Activated T-cell treated with anti-CD3 and anti-CD28 coated beads, Interleukin-2, amount 50 U/mL, for 72 hours (primary cell): ENCODE measurements at regions not wholly inside any gene's neighbourhood (a gene's known extent, or its start where the extent isn't known, plus 50 kb on each side); places are given as distances from the start of the nearest gene placed in this dataset.

ENCODE experiments used
- ATAC-seq, 2 donors: fragments of 150-1000 bp; cut with Tn5 transposase; replicated peaks in 1 of 2; 2 replicates each; pipeline ENCODE4 v1.10.0; 2021; ENCODE audit warnings: moderate library complexity in 2 of 2, mild to moderate bottlenecking in 1 of 2
- DNase-seq, 2 donors: peaks; one replicate each; pipeline ENCODE4 v3.0.0; 2021 to 2022; ENCODE audit warnings: mixed read lengths in 1 of 2
- H3K27ac Mint-ChIP-seq: one replicate; pipeline ENCODE4 v1.8.0; 2022; ENCODE audit warnings: mild to moderate bottlenecking, moderate library complexity, mixed read lengths
- H3K27me3 Mint-ChIP-seq: one replicate; pipeline ENCODE4 v1.8.0; 2022; ENCODE audit warnings: low read depth, mixed read lengths
- H3K36me3 Mint-ChIP-seq, 2 donors: one replicate each; pipeline ENCODE4 v1.8.0; 2022; ENCODE audit warnings: mixed read lengths in 2 of 2, mild to moderate bottlenecking in 1 of 2; ENCODE audit not compliant: insufficient read depth in 2 of 2
- H3K4me1 Mint-ChIP-seq: one replicate; pipeline ENCODE4 v1.8.0; 2022; ENCODE audit warnings: low read depth, mixed read lengths
- H3K4me3 Mint-ChIP-seq, 2 donors: one replicate each; pipeline ENCODE4 v1.8.0; 2022; ENCODE audit warnings: mild to moderate bottlenecking in 2 of 2, mixed read lengths in 2 of 2, moderate library complexity in 2 of 2
- H3K9me3 Mint-ChIP-seq, 2 donors: one replicate each; pipeline ENCODE4 v1.8.0; 2022; ENCODE audit warnings: mixed read lengths in 2 of 2

DNA sequence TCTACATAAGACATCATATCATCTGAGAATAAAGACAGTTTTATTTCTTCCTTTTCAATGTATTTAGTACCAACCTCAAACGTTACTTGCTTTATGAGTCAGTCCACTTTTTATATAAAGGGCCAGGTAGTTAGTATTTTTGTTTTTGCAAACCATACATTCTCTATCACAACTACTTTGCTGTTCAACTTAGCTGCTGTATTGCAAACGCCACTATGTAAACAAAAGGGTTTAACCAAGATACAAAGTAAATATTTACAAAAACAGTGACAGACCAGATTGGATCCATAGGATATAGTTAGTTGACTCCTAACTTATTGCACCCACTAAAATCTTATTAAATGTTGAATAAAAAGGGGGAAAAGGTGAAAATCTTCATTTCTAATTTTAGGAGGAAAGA is 87.7 kb upstream of the FOXG1 start:
- no peaks in the 10 kb centered on the region for H3K36me3 Mint-ChIP-seq
- H3K27me3 Mint-ChIP-seq, result no peaks in the 10 kb centered on the region
- DNase-seq (no peak), ATAC-seq (no peak)
- H3K9me3 Mint-ChIP-seq, result peaks cover 2% of the 10 kb centered on the region in 2 donors
- H3K4me1 Mint-ChIP-seq, result no peaks in the 10 kb centered on the region
- no peak overlapping the region for H3K27ac Mint-ChIP-seq
- H3K4me3 Mint-ChIP-seq, result no peak overlapping the region

GRCh38 chr14:28681681-28682080 is 84.9 kb upstream of the FOXG1 start:
- DNase-seq, result no peak
- no peak for ATAC-seq
- Mint-ChIP-seq H3K4me1 (no peaks in the 10 kb centered on the region), H3K27ac (no peak overlapping the region), H3K9me3 (peaks cover 2 to 10% of the 10 kb centered on the region in 2 donors), H3K4me3 (no peak overlapping the region), H3K27me3 (no peaks in the 10 kb centered on the region), H3K36me3 (no peaks in the 10 kb centered on the region)

DNA sequence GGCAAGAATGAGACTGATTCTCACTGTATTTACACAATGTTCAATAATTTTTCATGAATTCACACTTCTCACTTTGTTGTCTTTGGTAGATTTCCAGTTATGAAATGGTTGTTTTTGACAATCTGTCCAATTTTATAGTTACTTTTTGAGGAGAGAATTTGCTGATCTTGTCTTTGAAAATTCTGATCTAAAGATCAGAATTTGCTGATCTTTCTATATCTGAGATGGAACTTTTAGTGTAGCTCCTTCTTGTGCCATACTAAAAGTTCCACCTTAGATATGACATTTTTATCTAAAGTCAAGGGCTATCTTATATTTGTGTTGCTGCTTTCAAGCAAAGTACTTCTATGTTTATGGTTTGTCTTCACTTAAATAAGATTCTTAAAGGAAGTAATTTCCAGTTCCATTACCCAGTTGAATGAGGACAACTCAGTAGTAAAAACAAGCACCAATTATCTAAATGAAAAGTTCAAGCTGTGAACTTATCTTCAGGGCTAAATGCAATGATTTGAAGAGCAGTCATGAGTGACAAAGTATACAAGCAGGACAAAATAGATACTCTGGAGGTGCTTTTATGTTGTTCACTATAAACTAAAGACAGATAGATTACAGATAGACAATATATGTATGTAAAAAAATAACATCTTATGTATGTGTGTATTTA is 76.4 kb upstream of the FOXG1 start:
- H3K27ac Mint-ChIP-seq, result no peak overlapping the region
- no peak for DNase-seq
- H3K36me3 Mint-ChIP-seq, result peaks cover 0 to 2% of the 10 kb centered on the region in 2 donors
- no peak overlapping the region for H3K4me3 Mint-ChIP-seq
- H3K27me3 Mint-ChIP-seq, result no peaks in the 10 kb centered on the region
- ATAC-seq, result no peak
- no peaks in the 10 kb centered on the region for H3K4me1 Mint-ChIP-seq
- peaks cover 9 to 11% of the 10 kb centered on the region in 2 donors for H3K9me3 Mint-ChIP-seq

GRCh38 chr14:28695109-28695508 is 71.5 kb upstream of the FOXG1 start:
- Mint-ChIP-seq H3K27ac (no peak overlapping the region), H3K27me3 (no peaks in the 10 kb centered on the region), H3K36me3 (peaks cover 0 to 2% of the 10 kb centered on the region in 2 donors), H3K4me1 (no peaks in the 10 kb centered on the region), H3K9me3 (peaks cover 2 to 9% of the 10 kb centered on the region in 2 donors), H3K4me3 (no peak overlapping the region)
- ATAC-seq (no peak), DNase-seq (no peak)

- DNase-seq (no peak), ATAC-seq (no peak)
- no peak overlapping the region for H3K4me3 Mint-ChIP-seq
- H3K4me1 Mint-ChIP-seq, result no peaks in the 10 kb centered on the region
- H3K27ac Mint-ChIP-seq, result no peak overlapping the region
- no peaks in the 10 kb centered on the region for H3K36me3 Mint-ChIP-seq
- no peaks in the 10 kb centered on the region for H3K27me3 Mint-ChIP-seq
- H3K9me3 Mint-ChIP-seq, result peaks cover 9 to 12% of the 10 kb centered on the region in 2 donors
These were observed 64.9 kb upstream of the FOXG1 start for GRCh38 chr14:28701733-28702132.

GRCh38 chr14:28703482-28703881 is 63.1 kb upstream of the FOXG1 start:
- no peak overlapping the region for H3K4me3 Mint-ChIP-seq
- no peaks in the 10 kb centered on the region for H3K36me3 Mint-ChIP-seq
- H3K9me3 Mint-ChIP-seq, result peaks cover 5 to 12% of the 10 kb centered on the region in 2 donors
- H3K4me1 Mint-ChIP-seq, result no peaks in the 10 kb centered on the region
- ATAC-seq, result no peak
- no peak for DNase-seq
- H3K27ac Mint-ChIP-seq, result no peak overlapping the region
- no peaks in the 10 kb centered on the region for H3K27me3 Mint-ChIP-seq

GRCh38 chr14:28704153-28704552 is 62.4 kb upstream of the FOXG1 start:
- H3K9me3 Mint-ChIP-seq, result peaks cover 5 to 12% of the 10 kb centered on the region in 2 donors
- peaks cover 0 to under 1% of the 10 kb centered on the region in 2 donors for H3K36me3 Mint-ChIP-seq
- H3K27me3 Mint-ChIP-seq, result no peaks in the 10 kb centered on the region
- no peak overlapping the region for H3K4me3 Mint-ChIP-seq
- no peak overlapping the region for H3K27ac Mint-ChIP-seq
- ATAC-seq (no peak), DNase-seq (no peak)
- no peaks in the 10 kb centered on the region for H3K4me1 Mint-ChIP-seq

DNA sequence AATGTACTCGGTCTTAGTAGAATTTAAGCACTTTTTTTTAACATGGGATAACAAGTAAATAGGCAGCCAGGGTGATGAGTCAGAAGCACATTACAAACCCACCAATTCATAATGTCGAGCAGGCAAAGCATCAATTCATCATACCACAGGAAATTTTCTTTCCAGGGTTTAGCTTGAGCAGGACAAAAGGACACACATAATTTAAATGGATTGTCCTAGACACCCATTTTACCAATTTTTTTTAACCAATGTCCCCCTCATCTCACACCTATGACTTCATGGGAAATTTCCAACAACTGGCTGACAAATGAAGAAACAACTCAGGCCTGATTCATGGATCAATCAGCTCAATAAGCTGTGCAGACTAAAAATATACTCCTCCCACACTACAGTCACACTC is 58.8 kb upstream of the FOXG1 start:
- Mint-ChIP-seq H3K4me3 (no peak overlapping the region), H3K9me3 (peaks cover 10 to 16% of the 10 kb centered on the region in 2 donors), H3K4me1 (no peaks in the 10 kb centered on the region), H3K27me3 (no peaks in the 10 kb centered on the region), H3K36me3 (peaks cover 0 to 1% of the 10 kb centered on the region in 2 donors), H3K27ac (no peak overlapping the region)
- no peak for ATAC-seq
- DNase-seq, result no peak

- Mint-ChIP-seq H3K27ac (no peak overlapping the region), H3K9me3 (peaks cover 4 to 7% of the 10 kb centered on the region in 2 donors), H3K36me3 (peaks cover 0 to 1% of the 10 kb centered on the region in 2 donors), H3K4me3 (no peak overlapping the region), H3K27me3 (no peaks in the 10 kb centered on the region), H3K4me1 (no peaks in the 10 kb centered on the region)
- ATAC-seq, result no peak
- no peak for DNase-seq
These were observed 56.8 kb upstream of the FOXG1 start for GRCh38 chr14:28709571-28710305.
